Heart right ventricle (tissue), 16 donors: ENCODE measurements at regions not wholly inside any gene's neighbourhood (a gene's known extent, or its start where the extent isn't known, plus 50 kb on each side); places are given as distances from the start of the nearest gene placed in this dataset.
"Not testable (repeated sequence)": the region's sequence is repeated elsewhere in the genome, so short reads cannot be mapped to it uniquely, and the experiment has no call there.

Experiments used
- ATAC-seq, 8 donors: fragments of 200-7000 bp; cut with Tn5 transposase; one replicate each; pipeline ENCODE4 v1.9.1; 2020; ENCODE audit warnings: mild to moderate bottlenecking in 8 of 8, moderate library complexity in 8 of 8, moderate number of reproducible peaks in 1 of 8
- DNase-seq, 2 donors: peaks; one replicate each; pipeline ENCODE4 v3.0.0-alpha.2; 2020
- H3K27ac ChIP-seq, 10 donors: fragments of 200-600 bp; sonication (generic) in 2 of 10; one replicate each; pipeline versions ENCODE4 v1.5.0 to v1.8.0; 2020 to 2022; ENCODE audit warnings: mild to moderate bottlenecking in 3 of 10
- H3K27me3 ChIP-seq, 7 donors: fragments of 200-600 bp; one replicate each; pipeline ENCODE4 v1.8.0; 2021 to 2022; ENCODE audit warnings: mild to moderate bottlenecking in 2 of 7
- H3K36me3 ChIP-seq, 9 donors: fragments of 200-600 bp; sonication (generic) in 1 of 9; one replicate each; pipeline versions ENCODE4 v1.5.0 to v1.8.0; 2020 to 2022; ENCODE audit warnings: mild to moderate bottlenecking in 2 of 9
- H3K4me1 ChIP-seq, 9 donors: fragments of 200-600 bp; sonication (generic) in 1 of 9; one replicate each; pipeline versions ENCODE4 v1.5.0 to v1.8.0; 2020 to 2022; ENCODE audit warnings: mild to moderate bottlenecking in 4 of 9
- H3K4me3 ChIP-seq, 10 donors: fragments of 200-600 bp; sonication (generic) in 2 of 10; one replicate each; pipeline versions ENCODE4 v1.5.0 to v1.8.0; 2020 to 2022; ENCODE audit warnings: mild to moderate bottlenecking in 7 of 10, moderate library complexity in 2 of 10
- H3K9me3 ChIP-seq, 11 donors: fragments of 200-600 bp in 10 of 11; sonication (generic) in 2 of 11; one replicate each; pipeline versions ENCODE4 v1.5.0 to v1.8.0; 2013 to 2022; ENCODE audit warnings: mild to moderate bottlenecking in 2 of 11, control low read depth in 1 of 11, moderate library complexity in 1 of 11
- WGBS, 2 donors: extraction: QIAGEN DNeasy Blood & Tissue Kit; methylation state at CpG; one replicate each; pipeline ENCODE4 v1.1.7; 2013; ENCODE audit warnings: inconsistent platforms in 1 of 2; 5-methylcytosine and 5-hydroxymethylcytosine counted together
- intact Hi-C, 10 donors: fragments of 100-400 bp; cut with DNase I; formaldehyde crosslinking; loops; one replicate each; pipeline versions ENCODE4 v1.11.1 to v1.14.2; 2022
- donor health status: Arrhythmogenic right ventricular cardiomyopathy.
- donor health status: ischemic (EF 13 %, LVEDD 7.1; RV severe dilation, severe dysfunction).
- donor health status: healthy with polysubstance abuse.
- donor health status: DM: no; HTN: yes; CAD: no.
- donor health status: DM: no; HTN: no; CAD: no.
- donor health status: ischemic (EF 25% LVEDD 6.9; RV normal size, moderate dysfunction).
- donor health status: ischemic (EF 25% LVEDD 5.7; RV mildly dilated, moderate dysfunction).
- donor health status: healthy.
- donor health status: DM: yes; HTN: yes; CAD: no.
- donor health status: Ischemic cardiomyopathy.
- donor health status: ischemic (EF 35%, LVEDD 5.7; RV mildly dilated, moderate dysfunction).
- donor health status: nonischemic (EF 11% LVEDD 7.7; RV severe dilation, severe dysfunction).
- donor health status: DM: yes; HTN: yes; CAD: no.
- donor health status: PGD.
- donor health status: ischemic (EF 29% LVEDD 5.4; RV normal size, mild dysfunction).
- donor health status: nonischemic (EF 23%, LVEDD 6.1; RV moderate dilation, normal function).

- DNase-seq, intact Hi-C loops, H3K4me3 ChIP-seq, H3K36me3 ChIP-seq, H3K27me3 ChIP-seq, H3K4me1 ChIP-seq, H3K9me3 ChIP-seq: not testable (repeated sequence)
- peak overlapping the region in 7 of 10 donors; percentile 9 to 56 (median 39) for H3K27ac ChIP-seq
- peak in 5 of 8 donors; percentile 8 to 61 (median 25) for ATAC-seq
- WGBS, 2 donors = 92 to 94% methylated on average over 15 to 20 of the region's 34 CpGs
Observed at GRCh38 chr21:5090132-5091079, 5431.0 kb upstream of the TPTE start.

- H3K9me3 ChIP-seq, H3K4me1 ChIP-seq, intact Hi-C loops, H3K36me3 ChIP-seq, H3K4me3 ChIP-seq, H3K27me3 ChIP-seq, H3K27ac ChIP-seq, ATAC-seq, DNase-seq: not testable (repeated sequence)
- no CpG with 5 or more reads among the region's 11 CpGs for WGBS, 2 donors
Observed at GRCh38 chr21:5091274-5091673, 5430.1 kb upstream of the TPTE start.

GRCh38 chr21:5095628-5096027 is 5425.8 kb upstream of the TPTE start:
- DNase-seq, intact Hi-C loops, H3K36me3 ChIP-seq, H3K9me3 ChIP-seq, H3K4me3 ChIP-seq, H3K4me1 ChIP-seq, H3K27me3 ChIP-seq, H3K27ac ChIP-seq: not testable (repeated sequence)
- peak in 5 of 8 donors; percentile 4 to 56 (median 40) for ATAC-seq
- WGBS, 2 donors = 78 to 79% methylated on average over 4 to 6 of the region's 15 CpGs

- DNase-seq = peak in 1 of 2 donors; percentile 5
- H3K27me3 ChIP-seq, H3K4me1 ChIP-seq, H3K27ac ChIP-seq, intact Hi-C loops, ATAC-seq, H3K9me3 ChIP-seq, H3K4me3 ChIP-seq, H3K36me3 ChIP-seq: not testable (repeated sequence)
- WGBS, 2 donors = 95 to 99% methylated on average over 8 to 11 of the region's 25 CpGs
Observed at GRCh38 chr21:5098010-5098743, 5423.2 kb upstream of the TPTE start.

- H3K27me3 ChIP-seq, H3K36me3 ChIP-seq, H3K4me3 ChIP-seq, H3K27ac ChIP-seq, intact Hi-C loops, H3K4me1 ChIP-seq, DNase-seq, H3K9me3 ChIP-seq: not testable (repeated sequence)
- no CpG with 5 or more reads among the region's 22 CpGs for whole genome bisulfite sequencing, 2 donors
- peak; percentile 21 to 53 (median 36) for ATAC-seq
Observed at GRCh38 chr21:5100604-5101174, 5420.7 kb upstream of the TPTE start.

- H3K9me3 ChIP-seq, H3K4me1 ChIP-seq, H3K36me3 ChIP-seq, H3K27me3 ChIP-seq, H3K4me3 ChIP-seq, intact Hi-C loops: not testable (repeated sequence)
- peak; percentile 19 to 27 for DNase-seq
- 32 to 35% methylated on average over 6 to 9 of the region's 14 CpGs for WGBS, 2 donors
- peak overlapping the region in 3 of 10 donors; percentile 48 to 75 (median 53) for H3K27ac ChIP-seq
- ATAC-seq = peak in 7 of 8 donors; percentile 23 to 68 (median 45)
Observed at GRCh38 chr21:5101749-5102148, 5419.6 kb upstream of the TPTE start.

- H3K27ac ChIP-seq = peak overlapping the region in 1 of 10 donors; percentile 65
- H3K9me3 ChIP-seq, H3K4me3 ChIP-seq, H3K36me3 ChIP-seq, H3K4me1 ChIP-seq, intact Hi-C loops, H3K27me3 ChIP-seq: not testable (repeated sequence)
- DNase-seq (peak in 1 of 2 donors; percentile 14), ATAC-seq (peak in 3 of 8 donors; percentile 10 to 20 (median 18))
- 58 to 82% methylated on average over 3 to 11 of the region's 27 CpGs for WGBS, 2 donors
Observed at GRCh38 chr21:5103880-5104561, 5417.4 kb upstream of the TPTE start.

GRCh38 chr21:5104562-5104928 is 5416.8 kb upstream of the TPTE start:
- H3K27me3 ChIP-seq, H3K36me3 ChIP-seq, H3K4me3 ChIP-seq, H3K9me3 ChIP-seq, ATAC-seq, H3K4me1 ChIP-seq, intact Hi-C loops: not testable (repeated sequence)
- WGBS, 2 donors = 82 to 92% methylated on average over 5 to 6 of the region's 11 CpGs
- DNase-seq = peak in 1 of 2 donors; percentile 2
- peak overlapping the region in 1 of 10 donors; percentile 65 for H3K27ac ChIP-seq

GRCh38 chr21:5105939-5106708 is 5415.3 kb upstream of the TPTE start:
- H3K9me3 ChIP-seq, H3K27me3 ChIP-seq, H3K4me1 ChIP-seq, H3K4me3 ChIP-seq, H3K36me3 ChIP-seq, intact Hi-C loops: not testable (repeated sequence)
- WGBS, 2 donors = 95% methylated on average over 13 of the region's 35 CpGs; no CpG with 5 or more reads in 1 of the 2 donors
- H3K27ac ChIP-seq = peak overlapping the region in 1 of 10 donors; percentile 47
- peak in 1 of 8 donors; percentile 9 for ATAC-seq
- peak in 1 of 2 donors; percentile 5 for DNase-seq
